OCI-LY7 (cell line): ENCODE measurements at regions not wholly inside any gene's neighbourhood (a gene's known extent, or its start where the extent isn't known, plus 50 kb on each side); places are given as distances from the start of the nearest gene placed in this dataset.

ENCODE experiments used
- BruUV-seq: library from RNA; stranded (reverse); fragments of 400-500 nt; replicated peaks from 2 replicates; lab custom pipeline; 2021; lab: Mats Ljungman, UMichigan
- CTCF ChIA-PET: fragments of 300-600 bp; sonication (Branson Sonifier 250); formaldehyde crosslinking; loops from one replicate; lab custom pipeline; 2022; ENCODE audit warnings: antibody characterized with exemption; ENCODE audit not compliant: unreplicated experiment; lab: Charles Lee
- POLR2A ChIA-PET: fragments of 300-600 bp; sonication (Branson Sonifier 250); formaldehyde crosslinking; loops from one replicate; lab custom pipeline; 2022; ENCODE audit warnings: antibody characterized with exemption; lab: Charles Lee
- DNase-seq: peaks from one replicate; pipeline ENCODE4 v3.0.0-alpha.2; 2015; ENCODE audit warnings: low spot score
- H2AFZ ChIP-seq: fragments of 200-600 bp; sonication (generic), shearing (Covaris generic); 2 replicates; pipeline ENCODE4 v1.6.1; 2014; ENCODE audit warnings: mild to moderate bottlenecking, antibody characterized with exemption, low read length, moderate library complexity
- H3K27ac ChIP-seq: fragments of 200-600 bp; sonication (generic); 2 replicates; pipeline ENCODE4 v1.5.1; 2014; ENCODE audit warnings: mixed run types, low read depth, mild to moderate bottlenecking, moderate library complexity, low read length, inconsistent platforms; ENCODE audit not compliant: poor library complexity, severe bottlenecking
- H3K36me3 ChIP-seq: fragments of 200-600 bp; sonication (generic); 2 replicates; pipeline ENCODE4 v1.6.1; 2014; ENCODE audit warnings: mild to moderate bottlenecking, antibody characterized with exemption, low read length, moderate library complexity, mixed read lengths; ENCODE audit not compliant: insufficient read depth
- H3K4me1 ChIP-seq: fragments of 200-600 bp; sonication (generic); 2 replicates; pipeline ENCODE4 v1.5.1; 2014; ENCODE audit warnings: mild to moderate bottlenecking, low read length; ENCODE audit not compliant: insufficient read depth, poor library complexity, severe bottlenecking
- H3K4me2 ChIP-seq: fragments of 200-600 bp; sonication (generic); 2 replicates; pipeline ENCODE4 v1.6.1; 2014; ENCODE audit warnings: mild to moderate bottlenecking, low read length
- H3K4me3 ChIP-seq: fragments of 200-600 bp; sonication (generic); 2 replicates; pipeline ENCODE4 v1.5.1; 2014; ENCODE audit warnings: mild to moderate bottlenecking, low read depth, low read length; ENCODE audit not compliant: poor library complexity, severe bottlenecking
- H3K79me2 ChIP-seq: fragments of 200-600 bp; sonication (generic); 2 replicates; pipeline ENCODE4 v1.6.1; 2016; ENCODE audit warnings: low read depth, mild to moderate bottlenecking, low read length, moderate library complexity, mixed read lengths; ENCODE audit not compliant: insufficient read depth
- H3K9me2 ChIP-seq: fragments of 200-600 bp; sonication (generic); 2 replicates; pipeline ENCODE4 v1.6.1; 2016; ENCODE audit warnings: mild to moderate bottlenecking, low read length, mixed read lengths; ENCODE audit not compliant: insufficient read depth
- H3K9me3 ChIP-seq: fragments of 200-600 bp; sonication (generic); 2 replicates; pipeline ENCODE4 v1.6.1; 2014; ENCODE audit warnings: mild to moderate bottlenecking, mixed run types, low read length, mixed read lengths
- H4K20me1 ChIP-seq: fragments of 200-600 bp; sonication (generic); 2 replicates; pipeline ENCODE4 v1.6.1; 2014; ENCODE audit warnings: mild to moderate bottlenecking, antibody characterized with exemption, low read length, moderate library complexity, mixed read lengths; ENCODE audit not compliant: insufficient read depth
- CTCF ChIP-seq: fragments of 200-600 bp; sonication (generic); conservative IDR thresholded peaks from 2 replicates; pipeline ENCODE4 v1.5.1; 2014; ENCODE audit warnings: mild to moderate bottlenecking, antibody characterized with exemption, low read length, moderate library complexity, mixed read lengths
- EZH2phosphoT487 ChIP-seq: fragments of 200-600 bp; sonication (generic); IDR thresholded peaks from 2 replicates; pipeline ENCODE4 v1.6.1; 2018; ENCODE audit warnings: low read depth, borderline replicate concordance, mild to moderate bottlenecking, mixed run types, antibody characterized with exemption, low read length, moderate library complexity, mixed read lengths
- intact Hi-C: fragments of 100-400 bp; cut with micrococcal nuclease; formaldehyde crosslinking; loops from one replicate; pipeline ENCODE4 v1.10.0; 2022; ENCODE audit not compliant: unreplicated experiment

GRCh38 chr9:110148891-110149290, 59.1 kb downstream of the C9orf152 start:
- Histone ChIP-seq H2AFZ (no peak overlapping the region), H3K36me3 (peaks cover 51% of the 10 kb centered on the region), H4K20me1 (peaks cover 9% of the 10 kb centered on the region), H3K79me2 (peaks cover 99% of the 10 kb centered on the region), H3K4me2 (peak overlapping the region; percentile 74), H3K9me3 (no peaks in the 10 kb centered on the region; the same call in 1 of the 2 replicates), H3K27ac (peak overlapping the region; percentile 97), H3K4me1 (peaks cover 85% of the 10 kb centered on the region), H3K4me3 (peak overlapping the region; percentile 79), H3K9me2 (no peaks in the 10 kb centered on the region)
- DNase-seq, result peak; percentile 63
- ChIA-PET CTCF (interaction anchor here (0.5 to 1.9 kb wide), 17 partner anchors 17 to 246 kb away, joined by 3 to 7 read pairs (median 3); no protein-coding TSS in a partner anchor), POLR2A (interaction anchor here (0.6 to 8.6 kb wide), 20 partner anchors 9 to 280 kb away, joined by 3 to 215 read pairs (median 6); no protein-coding TSS in a partner anchor)
- intact Hi-C loops, result loop anchor here (1.0 to 2.0 kb wide), 3 partner anchors 48 to 231 kb away; no protein-coding TSS in a partner anchor
- BruUV-seq, result TSS peak; percentile 77
- TF ChIP-seq EZH2phosphoT487, result no peak
- TF ChIP-seq CTCF, result no peak
